WI38 (cell line): ENCODE measurements at regions not wholly inside any gene's neighbourhood (a gene's known extent, or its start where the extent isn't known, plus 50 kb on each side); places are given as distances from the start of the nearest gene placed in this dataset.
"Not testable (repeated sequence)": the region's sequence is repeated elsewhere in the genome, so short reads cannot be mapped to it uniquely, and the experiment has no call there.

Experiments used
- H3K4me3 ChIP-seq: 2 replicates; pipeline ENCODE4 v1.5.1; 2011; ENCODE audit warnings: low read depth, mild to moderate bottlenecking, control low read depth, low read length

DNA sequence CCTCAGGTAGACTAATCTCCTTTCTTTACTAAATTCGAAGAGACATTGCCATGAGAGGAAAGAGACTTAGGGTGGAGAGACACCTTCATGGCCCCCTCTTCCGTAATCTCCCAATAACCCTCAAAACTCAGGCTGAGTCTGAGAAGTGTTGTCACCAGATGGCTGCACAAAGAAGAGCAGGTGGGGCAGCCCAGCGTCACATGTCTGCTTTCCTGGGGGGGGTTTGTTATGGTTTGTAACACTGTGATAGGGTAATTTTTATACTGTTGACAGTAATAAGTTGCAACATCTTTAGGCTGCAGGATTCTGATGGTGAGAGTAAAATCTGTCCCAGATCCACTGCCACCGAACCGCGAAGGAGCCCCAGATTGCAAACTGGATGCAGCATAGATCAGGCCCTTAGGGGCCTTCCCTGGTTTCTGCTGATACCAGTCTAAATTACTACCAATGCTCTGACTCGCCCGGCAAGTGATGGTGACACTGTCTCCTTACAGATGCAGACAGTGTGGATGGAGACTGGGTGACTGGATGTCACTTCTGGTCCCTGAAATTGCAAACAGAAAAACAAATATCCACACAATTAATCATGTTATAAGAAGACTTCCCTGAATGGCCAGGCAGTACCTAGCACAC is 595.1 kb downstream of the RPIA start:
- H3K4me3 ChIP-seq, result not testable (repeated sequence)

DNA sequence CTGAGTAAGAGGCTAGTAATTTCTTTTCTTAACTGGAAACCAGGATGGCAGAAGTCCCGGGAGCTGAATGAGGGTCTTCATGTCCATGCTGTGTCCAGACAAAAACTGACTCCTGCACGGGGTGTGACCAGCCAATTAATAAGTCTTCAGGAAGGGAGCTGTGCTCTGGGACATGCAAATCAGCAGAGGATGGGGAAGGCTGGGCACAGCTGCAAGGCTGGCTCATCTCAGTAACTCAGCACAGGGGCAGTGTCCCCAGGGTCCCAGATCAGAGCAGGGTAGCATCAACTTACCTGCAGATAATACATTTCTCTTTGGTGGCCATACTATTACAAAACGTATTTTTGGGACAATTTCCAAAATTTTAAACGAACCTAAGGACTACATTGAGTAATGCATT is 595.6 kb downstream of the RPIA start:
- H3K4me3 ChIP-seq, result not testable (repeated sequence)

DNA sequence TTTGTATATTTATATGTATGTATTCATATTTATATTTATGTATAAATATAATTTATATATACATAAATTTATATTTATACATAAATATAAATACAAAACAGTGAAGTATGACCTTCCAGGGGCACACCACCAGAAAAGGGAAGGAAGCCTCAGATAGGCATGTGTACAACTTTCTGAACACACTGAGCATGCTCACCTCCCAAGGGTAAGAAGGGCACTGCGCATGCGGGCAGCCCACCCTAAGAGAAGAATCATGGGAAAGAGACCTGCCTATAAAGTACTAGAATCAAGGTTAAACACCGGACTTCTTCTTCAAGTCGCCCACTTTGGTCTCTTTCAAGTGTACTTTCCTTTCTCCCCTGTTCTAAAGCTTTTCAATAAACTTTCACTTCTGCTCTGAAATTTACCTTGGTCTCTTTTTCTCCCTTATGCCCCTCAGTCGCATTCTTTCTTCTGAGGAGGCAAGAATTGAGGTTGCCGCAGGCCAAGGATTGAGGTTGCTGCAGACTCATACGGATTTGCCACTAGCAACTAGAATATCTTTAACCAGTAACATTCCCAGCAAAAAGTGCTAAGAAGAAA is 600.3 kb downstream of the RPIA start:
- not testable (repeated sequence) for H3K4me3 ChIP-seq

DNA sequence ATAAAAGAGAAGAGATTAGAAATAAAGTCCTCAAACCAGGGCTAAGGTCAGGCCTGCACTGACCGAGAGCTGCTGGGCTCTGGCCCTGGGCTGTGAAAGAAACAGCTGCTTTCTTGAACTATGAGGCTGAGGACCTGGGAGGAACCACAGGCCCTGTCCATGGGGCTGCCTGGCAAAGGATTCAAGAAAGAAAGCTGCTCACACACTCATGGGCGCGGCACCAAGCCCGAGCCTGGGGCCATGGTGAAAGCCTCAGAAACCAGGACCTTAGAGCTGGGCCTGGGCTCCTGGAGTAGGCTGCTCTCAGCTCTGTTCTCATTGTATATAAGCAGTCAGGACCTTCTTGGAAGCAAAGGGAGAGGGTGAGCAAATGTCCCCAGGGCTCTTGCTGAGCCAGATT is 601.9 kb downstream of the RPIA start:
- H3K4me3 ChIP-seq, result not testable (repeated sequence)

DNA sequence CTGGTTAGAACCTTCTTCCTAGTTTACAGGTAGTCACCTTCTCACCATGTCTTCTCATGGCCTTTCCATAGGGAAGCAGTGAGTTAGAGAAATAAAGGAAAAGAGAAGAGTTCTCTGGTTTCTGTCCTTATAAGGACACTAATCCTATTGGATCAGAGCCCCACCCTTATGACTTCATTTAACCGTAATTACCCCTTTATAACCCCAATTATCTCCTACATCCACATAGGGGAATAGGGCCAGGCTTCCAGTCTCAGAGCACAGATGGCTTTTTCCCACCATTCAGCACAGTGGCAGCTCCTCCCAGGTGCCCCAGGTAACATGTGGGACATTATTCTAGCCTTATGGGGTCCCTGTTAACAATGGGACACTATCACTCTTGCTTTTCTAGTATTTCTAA is 602.9 kb downstream of the RPIA start:
- H3K4me3 ChIP-seq, result not testable (repeated sequence)

DNA sequence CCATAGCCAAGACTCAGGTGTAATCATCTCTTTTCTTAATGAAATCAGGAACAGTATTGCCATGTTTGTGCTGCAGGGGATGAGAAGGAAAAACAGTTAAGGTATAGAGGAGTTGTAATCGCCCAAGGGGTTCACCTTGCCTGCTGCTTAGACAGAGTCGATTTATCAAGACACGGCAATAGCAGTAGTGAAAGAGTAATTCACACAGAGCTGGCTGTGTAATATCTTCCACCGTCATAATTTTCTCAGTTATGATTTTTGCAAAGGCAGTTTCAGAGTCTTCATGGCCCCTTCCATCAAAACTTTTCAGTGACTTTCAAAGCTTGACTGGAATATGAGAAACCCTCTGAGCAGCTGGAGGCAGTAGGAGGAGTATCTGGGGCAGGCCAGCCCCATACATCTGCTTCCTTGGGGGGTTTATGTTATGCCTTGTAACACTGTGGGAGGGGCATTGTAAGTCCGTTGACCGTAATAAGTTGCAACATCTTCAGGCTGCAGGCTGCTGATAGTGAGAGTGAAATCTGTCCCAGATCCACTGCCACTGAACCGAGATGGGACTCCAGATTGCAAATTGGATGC is 605.4 kb downstream of the RPIA start:
- H3K4me3 ChIP-seq, result not testable (repeated sequence)

DNA sequence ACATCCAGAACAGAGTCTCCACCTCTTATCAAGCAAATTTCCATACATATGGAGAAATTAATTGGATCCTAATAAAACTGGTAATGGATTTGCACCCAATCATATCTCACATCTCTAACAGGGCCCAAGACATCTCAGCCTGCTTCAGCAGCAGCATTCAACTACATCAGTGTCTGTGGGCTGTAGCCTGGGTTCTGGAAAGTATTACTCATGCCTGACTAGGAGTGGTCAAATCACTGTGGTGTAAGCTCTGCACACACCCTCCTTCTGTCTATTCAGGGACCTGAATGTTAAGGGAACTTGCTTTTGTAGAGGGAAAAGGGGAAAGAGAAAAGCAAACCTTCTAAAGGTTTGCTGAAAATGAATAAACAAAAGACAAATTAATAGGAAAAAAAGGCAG is 607.7 kb downstream of the RPIA start:
- not testable (repeated sequence) for H3K4me3 ChIP-seq

DNA sequence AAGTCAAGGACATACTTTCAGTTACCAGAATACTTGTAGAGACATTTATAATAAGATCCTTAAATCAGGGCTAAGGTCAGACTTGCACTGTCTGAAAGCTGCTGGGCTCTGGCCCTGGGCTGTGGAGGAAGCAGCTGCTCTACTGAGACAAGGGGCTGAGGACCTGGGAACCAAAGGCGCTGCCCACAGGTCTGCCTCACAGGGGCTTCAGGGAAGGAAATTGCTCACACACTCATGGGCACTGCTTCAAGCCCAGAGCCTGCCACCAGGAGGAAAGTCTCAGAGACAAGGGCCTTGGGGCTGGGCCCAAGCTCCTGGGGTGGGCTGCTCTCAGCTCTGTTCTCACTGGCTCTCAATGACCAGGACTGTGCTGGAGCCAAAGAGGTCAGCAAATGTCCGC is 614.1 kb downstream of the RPIA start:
- H3K4me3 ChIP-seq, result not testable (repeated sequence)

DNA sequence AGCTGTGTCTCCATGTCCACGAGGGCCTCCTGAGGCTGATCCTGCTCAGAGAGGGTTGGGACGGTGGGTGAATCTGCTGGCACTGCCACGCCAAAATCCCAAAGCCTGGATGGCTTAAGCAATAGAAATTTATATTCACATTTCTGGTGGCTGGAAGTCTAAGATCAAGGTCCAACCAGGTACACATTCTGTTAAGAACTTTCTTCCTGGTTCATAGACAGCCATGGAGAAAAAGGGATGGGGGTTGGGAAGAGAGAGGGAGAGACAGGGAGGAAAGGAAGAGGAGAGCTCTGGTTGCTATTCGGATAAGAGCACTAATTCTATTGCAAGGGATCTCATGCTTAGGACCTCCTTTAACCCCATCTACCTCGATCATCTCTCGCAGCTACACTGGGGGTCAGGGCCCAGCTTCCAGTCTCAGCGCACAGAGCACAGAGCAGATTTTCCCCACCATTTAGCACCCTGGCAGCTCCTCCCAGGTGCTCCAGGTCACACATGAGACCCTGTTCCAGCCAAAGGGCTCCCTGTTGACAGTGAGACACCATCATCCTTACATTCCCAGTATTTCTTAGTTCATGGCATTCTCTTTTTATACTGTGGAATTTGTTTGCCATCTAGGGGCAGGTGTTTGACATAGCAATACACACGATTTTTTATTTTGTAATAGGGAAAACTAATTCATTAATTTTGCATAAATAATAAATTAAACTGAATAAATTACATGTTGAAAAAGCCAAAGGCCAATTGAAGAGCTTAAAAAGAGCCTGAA is 615.6 kb downstream of the RPIA start:
- H3K4me3 ChIP-seq, result not testable (repeated sequence)

DNA sequence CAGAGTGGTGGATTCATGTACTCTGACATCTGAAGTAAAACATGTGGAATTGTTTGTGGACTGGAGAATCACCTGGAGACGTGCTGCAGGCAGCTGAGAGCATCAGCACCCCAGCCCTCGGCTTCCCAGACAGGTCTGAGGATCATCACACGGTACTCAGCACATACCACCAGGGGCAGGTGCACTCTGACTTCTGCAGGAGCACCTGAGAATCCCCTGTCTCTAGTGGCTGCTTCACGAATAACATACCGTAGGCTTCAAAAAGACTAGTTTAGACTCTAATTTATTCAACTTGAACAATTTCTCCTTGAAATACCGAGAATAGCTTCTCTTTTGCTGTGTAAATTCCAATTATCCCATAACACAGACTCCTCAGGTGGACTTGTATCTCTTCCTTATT is 627.5 kb downstream of the RPIA start:
- not testable (repeated sequence) for H3K4me3 ChIP-seq

DNA sequence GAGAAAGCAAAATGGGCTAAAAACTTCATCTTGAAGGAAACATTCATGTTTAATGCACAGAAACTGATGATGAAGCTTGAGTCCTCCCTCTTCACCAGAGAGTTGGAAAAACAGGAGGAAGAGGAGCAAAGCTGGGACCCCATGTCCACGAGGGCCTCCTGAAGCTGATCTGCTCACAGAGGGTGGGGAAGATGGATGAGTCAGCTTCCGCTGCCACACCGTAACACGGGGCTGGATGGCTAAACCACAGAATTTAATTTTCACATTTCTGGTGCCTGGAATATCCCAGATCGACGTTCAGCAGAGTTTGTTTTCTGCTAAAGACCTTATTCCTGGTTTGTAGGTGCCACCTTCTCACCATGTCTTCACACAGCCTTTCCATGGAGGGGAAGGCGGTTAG is 634.4 kb downstream of the RPIA start:
- not testable (repeated sequence) for H3K4me3 ChIP-seq

DNA sequence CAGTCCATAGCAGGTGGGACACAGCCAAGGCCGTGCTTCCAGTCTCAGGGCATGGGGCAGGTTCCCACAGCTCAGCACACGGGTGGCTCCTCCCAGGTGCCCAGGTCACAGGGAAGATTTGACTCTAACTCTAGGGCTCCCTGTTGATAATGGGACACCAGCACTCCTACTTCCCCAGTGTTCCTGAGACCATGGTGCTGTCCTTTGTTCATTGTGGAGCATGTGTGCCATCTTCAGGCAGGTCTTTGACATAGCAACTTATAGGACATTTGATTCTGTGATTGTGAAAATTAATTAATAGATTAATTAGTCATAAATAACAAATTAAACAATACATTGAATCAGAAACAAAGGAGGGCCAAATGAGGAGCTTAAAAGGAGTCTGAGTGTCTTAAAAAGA is 635.0 kb downstream of the RPIA start:
- H3K4me3 ChIP-seq, result not testable (repeated sequence)

DNA sequence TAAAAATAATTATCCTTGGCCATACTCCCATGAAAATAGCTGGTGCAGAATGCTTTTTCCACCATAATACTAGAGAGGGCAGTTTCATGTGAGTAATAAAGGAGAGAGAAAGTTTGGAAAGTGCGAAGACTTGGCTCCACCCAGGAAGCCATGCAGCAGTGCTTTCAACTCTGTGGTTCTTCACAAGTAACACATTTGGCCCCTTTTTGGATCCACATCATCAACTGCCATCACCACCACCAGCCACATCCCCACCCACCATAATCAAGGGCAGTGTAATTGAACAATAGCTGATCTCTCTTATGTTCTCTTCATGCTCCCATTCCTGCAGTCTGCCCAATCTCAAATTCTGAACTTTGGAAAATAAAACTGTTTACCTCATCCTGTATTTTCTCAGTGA is 637.3 kb downstream of the RPIA start:
- not testable (repeated sequence) for H3K4me3 ChIP-seq
